GM06990 (cell line): ENCODE measurements at regions not wholly inside any gene's neighbourhood (a gene's known extent, or its start where the extent isn't known, plus 50 kb on each side); places are given as distances from the start of the nearest gene placed in this dataset.

Experiments
- DNase-seq: peaks from one replicate; pipeline ENCODE4 v3.0.0-alpha.2; 2011; ENCODE audit not compliant: insufficient read length; ENCODE audit errors: extremely low read depth
- H3K27me3 ChIP-seq: replicated peaks from 2 replicates; pipeline ENCODE4 v1.6.0; 2011; ENCODE audit warnings: low read length; ENCODE audit not compliant: control insufficient read depth, insufficient read depth
- H3K36me3 ChIP-seq: 2 replicates; pipeline ENCODE4 v1.5.1; 2011; ENCODE audit warnings: low read length; ENCODE audit not compliant: control insufficient read depth, insufficient read depth
- H3K4me3 ChIP-seq: replicated peaks from 2 replicates; pipeline ENCODE4 v1.5.1; 2011; ENCODE audit warnings: low read depth, mild to moderate bottlenecking, control low read depth, low read length
- TF ChIP-seq, protein P1 (sequence below): IDR thresholded peaks from 2 replicates; pipeline ENCODE4 v1.5.1; 2011; ENCODE audit warnings: low read length, control low read depth, mild to moderate bottlenecking, inconsistent platforms; ENCODE audit not compliant: insufficient read depth, poor library complexity, severe bottlenecking

DNA sequence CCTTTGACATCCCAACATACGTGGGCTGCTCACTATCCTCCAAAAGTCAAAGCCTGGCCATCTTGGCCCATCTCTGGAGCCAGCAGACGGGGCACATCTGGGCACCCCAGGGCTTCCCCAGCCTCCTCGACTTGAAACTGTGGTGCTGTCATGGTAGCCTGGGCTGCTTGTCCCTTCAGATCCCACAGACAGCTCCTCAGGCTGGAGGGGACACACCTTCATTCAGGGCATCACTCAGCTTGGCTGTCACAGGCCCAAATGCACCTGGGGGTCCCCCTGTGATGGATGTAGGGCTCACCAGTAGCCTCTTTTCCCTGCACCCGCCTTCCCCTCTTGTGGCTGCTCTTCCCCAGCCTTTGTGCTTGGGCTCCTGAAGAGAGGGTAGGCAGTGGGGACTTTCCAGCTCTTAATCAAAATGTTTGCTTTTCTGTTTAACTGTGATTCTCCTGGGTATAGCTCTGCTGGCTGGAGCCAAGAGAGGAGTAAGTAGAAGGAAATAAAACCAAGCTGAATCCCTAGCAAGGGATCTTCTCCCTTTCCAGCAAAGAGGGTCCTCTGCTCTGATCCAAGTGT lies 92.3 kb downstream of the GYPC start:
- TF ChIP-seq, protein P1, sequence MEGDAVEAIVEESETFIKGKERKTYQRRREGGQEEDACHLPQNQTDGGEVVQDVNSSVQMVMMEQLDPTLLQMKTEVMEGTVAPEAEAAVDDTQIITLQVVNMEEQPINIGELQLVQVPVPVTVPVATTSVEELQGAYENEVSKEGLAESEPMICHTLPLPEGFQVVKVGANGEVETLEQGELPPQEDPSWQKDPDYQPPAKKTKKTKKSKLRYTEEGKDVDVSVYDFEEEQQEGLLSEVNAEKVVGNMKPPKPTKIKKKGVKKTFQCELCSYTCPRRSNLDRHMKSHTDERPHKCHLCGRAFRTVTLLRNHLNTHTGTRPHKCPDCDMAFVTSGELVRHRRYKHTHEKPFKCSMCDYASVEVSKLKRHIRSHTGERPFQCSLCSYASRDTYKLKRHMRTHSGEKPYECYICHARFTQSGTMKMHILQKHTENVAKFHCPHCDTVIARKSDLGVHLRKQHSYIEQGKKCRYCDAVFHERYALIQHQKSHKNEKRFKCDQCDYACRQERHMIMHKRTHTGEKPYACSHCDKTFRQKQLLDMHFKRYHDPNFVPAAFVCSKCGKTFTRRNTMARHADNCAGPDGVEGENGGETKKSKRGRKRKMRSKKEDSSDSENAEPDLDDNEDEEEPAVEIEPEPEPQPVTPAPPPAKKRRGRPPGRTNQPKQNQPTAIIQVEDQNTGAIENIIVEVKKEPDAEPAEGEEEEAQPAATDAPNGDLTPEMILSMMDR = no peak
- Histone ChIP-seq H3K36me3 (no peaks in the 10 kb centered on the region), H3K27me3 (no peaks in the 10 kb centered on the region), H3K4me3 (no peak overlapping the region)
- DNase-seq = no peak

DNA sequence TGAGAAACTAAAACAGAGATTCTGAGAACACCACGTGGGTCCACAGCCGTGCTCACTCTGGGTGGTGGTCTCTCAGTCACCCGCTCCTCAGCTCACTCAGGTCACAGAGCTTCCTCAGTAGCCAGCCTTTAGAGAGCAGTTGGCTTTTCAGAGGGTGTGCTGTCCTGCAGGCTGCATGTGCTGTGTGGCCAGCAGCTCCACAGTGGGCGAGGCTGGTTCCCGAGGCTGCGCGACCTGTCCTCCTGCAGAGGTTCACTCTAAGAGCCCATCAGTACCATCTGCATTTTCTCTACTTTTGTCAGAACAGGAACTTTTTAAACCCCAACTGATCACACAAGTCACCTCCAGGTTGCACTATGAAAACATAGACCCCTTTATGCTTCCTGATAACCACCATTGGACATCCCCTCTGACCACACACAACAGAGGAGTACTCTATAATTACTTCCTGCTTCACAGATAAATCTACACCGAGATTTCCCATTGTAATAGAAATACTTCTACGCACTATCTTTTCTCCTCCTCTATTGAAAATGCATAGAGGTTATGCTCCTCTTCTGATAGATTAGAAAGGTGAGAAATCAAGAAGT lies 93.1 kb downstream of the GYPC start:
- Histone ChIP-seq H3K36me3 (no peaks in the 10 kb centered on the region), H3K4me3 (no peak overlapping the region), H3K27me3 (no peaks in the 10 kb centered on the region)
- TF ChIP-seq, protein P1 = no peak
- DNase-seq = peak; percentile 20

DNA sequence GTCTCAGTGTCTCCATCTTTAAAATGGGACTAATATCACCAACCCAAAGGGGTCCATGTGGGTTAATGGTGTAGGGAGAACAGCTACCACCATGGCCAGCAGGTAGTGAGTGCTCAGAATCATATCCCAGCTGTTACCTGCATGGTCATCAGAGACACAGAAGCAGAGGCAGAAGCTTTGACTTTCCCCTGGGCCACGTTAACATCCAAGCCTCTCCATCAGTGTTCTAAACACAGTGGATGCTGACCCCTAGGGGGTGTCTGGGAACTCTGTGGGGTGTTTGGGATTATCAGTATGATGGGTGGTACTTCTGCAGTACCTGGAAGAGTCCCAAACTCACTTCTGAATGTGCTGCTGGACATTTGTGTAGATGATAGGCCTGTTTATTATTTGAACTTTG lies 93.6 kb downstream of the GYPC start:
- H3K4me3 ChIP-seq = no peak overlapping the region
- TF ChIP-seq, protein P1 = peak; percentile 53
- H3K36me3 ChIP-seq = no peaks in the 10 kb centered on the region
- H3K27me3 ChIP-seq = no peaks in the 10 kb centered on the region
- DNase-seq = no peak

DNA sequence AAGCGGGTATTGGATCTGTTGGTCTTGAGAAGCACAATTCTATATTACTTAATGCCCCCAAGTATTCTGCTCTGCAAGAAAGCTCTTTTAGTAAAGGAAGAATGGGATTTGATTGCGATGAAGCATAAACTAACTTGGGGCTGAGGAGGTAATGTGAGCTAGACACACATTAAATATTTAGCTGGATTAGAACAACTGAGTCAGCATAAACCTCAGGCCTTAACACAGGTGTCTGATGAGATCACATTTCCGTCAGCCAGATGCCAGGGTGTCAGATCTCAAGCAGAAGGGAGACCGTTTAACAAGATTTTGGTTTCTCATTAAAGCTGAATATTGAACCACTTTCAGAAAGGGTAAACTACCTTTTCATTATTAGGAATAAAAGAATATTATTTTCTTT lies 94.5 kb downstream of the GYPC start:
- H3K27me3 ChIP-seq = no peaks in the 10 kb centered on the region
- no peak overlapping the region for H3K4me3 ChIP-seq
- TF ChIP-seq, protein P1 = no peak
- DNase-seq = no peak
- H3K36me3 ChIP-seq = no peaks in the 10 kb centered on the region

DNA sequence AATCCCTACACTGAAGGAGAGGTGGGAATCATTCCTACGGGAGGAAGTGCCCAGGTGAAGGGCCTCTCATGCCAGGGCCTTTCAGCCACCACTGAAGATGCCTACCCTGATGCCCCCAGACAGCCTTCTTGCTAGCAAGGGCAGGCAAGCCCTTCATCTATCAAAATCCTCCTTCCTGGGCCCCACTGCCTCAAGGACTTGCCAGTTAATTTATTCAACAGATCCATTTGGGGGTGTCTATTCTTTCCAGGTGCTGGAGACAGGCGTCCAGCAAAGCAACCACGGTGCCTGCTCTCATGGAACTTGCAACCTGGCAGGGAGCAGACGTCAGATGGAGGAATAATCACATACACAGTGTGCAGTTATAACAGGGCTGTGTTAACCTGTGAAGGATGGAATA lies 95.5 kb downstream of the GYPC start:
- no peak for DNase-seq
- Histone ChIP-seq H3K36me3 (no peaks in the 10 kb centered on the region), H3K27me3 (no peaks in the 10 kb centered on the region), H3K4me3 (no peak overlapping the region)
- TF ChIP-seq, protein P1 = no peak

DNA sequence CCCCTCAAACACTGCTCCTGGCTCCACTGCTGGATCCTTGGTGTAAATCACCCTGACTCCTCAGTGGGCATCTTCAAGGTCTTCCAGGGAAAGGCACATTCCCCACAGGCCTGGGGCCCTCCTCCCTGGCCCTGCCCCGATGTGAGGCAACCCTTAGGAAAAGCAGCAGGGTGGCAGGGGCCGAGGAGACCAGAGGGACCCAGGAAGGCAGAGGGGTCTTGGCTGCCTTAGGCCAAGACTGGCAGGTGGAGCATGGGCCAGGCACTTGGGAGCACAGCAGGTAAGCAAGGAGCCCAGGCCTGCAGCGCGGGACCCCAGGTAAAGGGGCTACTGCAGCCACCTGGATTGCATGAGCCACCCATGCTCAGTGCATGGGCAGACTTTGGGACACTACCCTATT lies 96.9 kb downstream of the GYPC start:
- Histone ChIP-seq H3K4me3 (no peak overlapping the region), H3K27me3 (no peaks in the 10 kb centered on the region), H3K36me3 (no peaks in the 10 kb centered on the region)
- DNase-seq = no peak
- TF ChIP-seq, protein P1 = no peak
